HG03064 (cell line): ENCODE measurements at regions not wholly inside any gene's neighbourhood (a gene's known extent, or its start where the extent isn't known, plus 50 kb on each side); places are given as distances from the start of the nearest gene placed in this dataset.

Source experiments
- ATAC-seq: cut with Tn5 transposase; IDR thresholded peaks from one replicate; pipeline ENCODE4 v1.9.1; 2021; ENCODE audit warnings: low read depth; ENCODE audit not compliant: unreplicated experiment

- no peak for ATAC-seq
Measured at GRCh38 chr7:125599387-125599786, 669.8 kb upstream of the POT1 start.

GRCh38 chr7:125592331-125592730 is 662.7 kb upstream of the POT1 start:
- no peak for ATAC-seq

- ATAC-seq, result no peak
Measured at GRCh38 chr7:125573126-125573525, 643.5 kb upstream of the POT1 start.

GRCh38 chr7:125572414-125572813 is 642.8 kb upstream of the POT1 start:
- no peak for ATAC-seq

GRCh38 chr7:125568799-125569198 is 639.2 kb upstream of the POT1 start:
- peak; percentile 69 for ATAC-seq

GRCh38 chr7:125567686-125568085 is 638.1 kb upstream of the POT1 start:
- ATAC-seq, result no peak

GRCh38 chr7:125563964-125564529 is 634.4 kb upstream of the POT1 start:
- no peak for ATAC-seq

- ATAC-seq, result no peak
Measured at GRCh38 chr7:125563557-125563956, 633.9 kb upstream of the POT1 start.

- ATAC-seq, result no peak
Measured at GRCh38 chr7:125561006-125561405, 631.4 kb upstream of the POT1 start.

GRCh38 chr7:125559921-125560320 is 630.3 kb upstream of the POT1 start:
- no peak for ATAC-seq

- ATAC-seq, result no peak
Measured at GRCh38 chr7:125555916-125556315, 626.3 kb upstream of the POT1 start.

GRCh38 chr7:125551008-125551407 is 621.4 kb upstream of the POT1 start:
- ATAC-seq, result no peak

- ATAC-seq, result no peak
Measured at GRCh38 chr7:125547505-125547904, 617.9 kb upstream of the POT1 start.

- no peak for ATAC-seq
Measured at GRCh38 chr7:125530553-125530952, 600.9 kb upstream of the POT1 start.

GRCh38 chr7:125529249-125529648 is 599.6 kb upstream of the POT1 start:
- ATAC-seq, result no peak

GRCh38 chr7:125526958-125527357 is 597.3 kb upstream of the POT1 start:
- no peak for ATAC-seq

- no peak for ATAC-seq
Measured at GRCh38 chr7:125526092-125526491, 596.5 kb upstream of the POT1 start.

- no peak for ATAC-seq
Measured at GRCh38 chr7:125516194-125516593, 586.6 kb upstream of the POT1 start.

GRCh38 chr7:125512373-125512772 is 582.7 kb upstream of the POT1 start:
- ATAC-seq, result no peak

GRCh38 chr7:125511310-125511709 is 581.7 kb upstream of the POT1 start:
- no peak for ATAC-seq

- no peak for ATAC-seq
Measured at GRCh38 chr7:125506331-125506730, 576.7 kb upstream of the POT1 start.

- no peak for ATAC-seq
Measured at GRCh38 chr7:125504848-125505247, 575.2 kb upstream of the POT1 start.

- no peak for ATAC-seq
Measured at GRCh38 chr7:125495997-125496396, 566.4 kb upstream of the POT1 start.
